GM19468 (cell line): ENCODE measurements at regions not wholly inside any gene's neighbourhood (a gene's known extent, or its start where the extent isn't known, plus 50 kb on each side); places are given as distances from the start of the nearest gene placed in this dataset.
"Not testable (repeated sequence)": the region's sequence is repeated elsewhere in the genome, so short reads cannot be mapped to it uniquely, and the experiment has no call there.

Experiments used
- ATAC-seq: cut with Tn5 transposase; IDR thresholded peaks from one replicate; pipeline ENCODE4 v1.9.1; 2021; ENCODE audit warnings: mild to moderate bottlenecking, moderate library complexity, moderate number of reproducible peaks; ENCODE audit not compliant: unreplicated experiment; ENCODE audit errors: extremely low read depth

DNA sequence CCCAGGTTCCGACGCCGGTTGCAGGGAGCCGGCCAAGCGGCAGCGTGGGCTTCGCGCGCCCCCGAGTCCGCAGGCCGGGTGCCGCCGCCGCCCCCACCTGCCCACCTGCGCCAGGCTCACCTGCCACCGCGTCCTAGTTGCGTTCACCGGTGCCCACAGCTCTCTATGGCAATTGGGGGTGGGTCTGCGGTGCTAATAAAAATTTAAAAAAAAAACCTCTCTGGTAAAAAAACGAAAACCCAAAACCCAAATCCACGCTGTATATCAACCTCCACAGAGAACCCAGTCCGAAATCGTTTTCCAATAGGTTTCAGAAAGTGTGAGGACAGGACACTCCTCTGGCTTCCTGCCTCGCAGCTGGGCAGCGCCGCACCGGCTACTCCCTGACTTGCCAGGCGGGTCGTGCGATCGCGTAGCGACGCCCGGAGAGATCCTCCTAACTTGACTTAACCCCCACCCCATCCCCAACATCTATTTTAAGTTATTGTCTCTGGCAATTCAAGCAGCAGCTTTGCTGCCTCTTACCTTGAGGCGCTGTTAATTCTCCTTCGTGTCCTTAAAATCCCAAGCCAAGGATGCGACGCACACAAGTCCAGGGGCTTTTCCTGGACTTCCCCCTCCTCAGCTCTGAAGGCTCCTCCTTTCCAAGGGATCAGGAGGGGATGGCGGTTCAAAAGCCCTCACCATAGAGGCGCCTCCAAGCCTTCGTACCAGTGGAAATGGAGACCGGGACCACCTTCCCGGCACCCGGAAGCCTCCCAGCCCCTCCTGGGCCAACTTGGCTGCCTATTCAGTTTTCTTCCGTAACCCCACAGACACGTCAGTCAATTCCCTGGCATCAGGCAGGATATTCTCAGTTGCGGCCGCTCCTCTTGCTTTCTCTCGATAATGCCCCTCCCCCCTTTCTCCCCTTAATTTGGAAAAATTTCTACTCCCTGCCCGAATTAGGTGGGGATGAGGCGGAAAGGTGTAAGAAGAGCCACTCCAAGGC lies 1639.4 kb upstream of the C9orf72 start:
- no peak for ATAC-seq

DNA sequence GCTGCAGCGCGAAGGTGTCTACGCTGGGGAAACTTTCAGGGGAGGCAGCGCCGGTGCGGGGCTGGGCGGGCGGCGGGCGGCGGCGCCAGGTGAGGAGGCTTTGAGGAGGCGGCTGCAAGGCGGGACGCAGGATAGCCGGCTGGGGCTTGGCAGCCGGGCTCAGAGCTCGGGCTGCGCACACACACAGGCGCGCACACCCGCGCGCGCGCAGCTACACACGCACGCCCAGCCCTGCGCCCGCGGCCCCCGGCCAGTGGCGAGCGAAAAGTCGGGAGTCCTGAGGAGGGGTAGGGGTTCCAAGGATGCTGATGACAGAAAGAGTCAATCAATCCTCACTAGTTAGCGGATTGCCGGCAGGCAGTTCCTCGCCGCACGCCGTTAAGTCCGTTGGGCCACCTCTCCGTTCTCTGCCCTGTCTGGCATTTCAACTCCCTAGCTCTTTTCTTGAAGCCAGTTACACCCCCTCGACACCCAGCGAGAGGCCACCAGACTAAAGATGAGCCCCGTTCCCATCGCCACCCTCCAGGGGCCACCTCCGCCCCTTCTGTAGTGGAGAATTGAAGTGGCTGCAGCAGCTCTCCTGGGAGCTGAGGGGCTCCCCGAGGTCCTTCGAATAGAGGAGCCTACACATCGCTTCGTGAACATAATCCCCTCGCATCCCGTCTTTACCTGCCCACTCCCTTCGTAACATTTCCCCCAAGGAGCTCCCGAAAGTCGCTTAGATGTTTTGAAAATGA lies 1640.3 kb upstream of the C9orf72 start, which contains the start of gene LINGO2:
LINGO2 (minus strand) TSS at position 185 of the 737 bp plus-strand sequence.
- ATAC-seq = no peak

DNA sequence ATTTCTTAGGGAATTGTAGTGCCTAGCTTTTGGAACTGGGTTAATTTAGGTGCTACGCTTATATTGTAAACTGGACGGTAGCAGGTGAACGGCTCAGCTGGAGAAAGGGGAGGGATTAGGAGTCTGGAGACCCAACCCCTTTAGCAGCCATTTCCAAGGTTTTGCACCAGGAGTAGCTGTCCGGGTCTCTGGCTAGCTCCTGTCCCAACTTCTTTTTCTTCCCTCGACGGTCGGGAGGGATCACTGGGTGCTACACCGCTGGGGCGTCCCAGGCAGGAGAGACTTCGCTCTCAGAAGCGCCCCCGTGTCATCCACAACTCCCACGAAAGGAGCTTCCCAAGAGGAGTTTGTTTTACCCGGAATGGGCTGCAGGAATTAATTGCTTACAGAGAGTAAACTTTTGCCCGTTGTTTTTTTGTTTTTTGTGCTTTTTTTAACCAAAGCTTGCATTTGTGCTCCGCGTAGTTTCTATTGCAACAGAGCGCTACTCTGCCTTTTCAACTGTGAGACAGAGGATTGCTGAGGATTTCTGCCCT lies 1640.9 kb upstream of the C9orf72 start:
- no peak for ATAC-seq

DNA sequence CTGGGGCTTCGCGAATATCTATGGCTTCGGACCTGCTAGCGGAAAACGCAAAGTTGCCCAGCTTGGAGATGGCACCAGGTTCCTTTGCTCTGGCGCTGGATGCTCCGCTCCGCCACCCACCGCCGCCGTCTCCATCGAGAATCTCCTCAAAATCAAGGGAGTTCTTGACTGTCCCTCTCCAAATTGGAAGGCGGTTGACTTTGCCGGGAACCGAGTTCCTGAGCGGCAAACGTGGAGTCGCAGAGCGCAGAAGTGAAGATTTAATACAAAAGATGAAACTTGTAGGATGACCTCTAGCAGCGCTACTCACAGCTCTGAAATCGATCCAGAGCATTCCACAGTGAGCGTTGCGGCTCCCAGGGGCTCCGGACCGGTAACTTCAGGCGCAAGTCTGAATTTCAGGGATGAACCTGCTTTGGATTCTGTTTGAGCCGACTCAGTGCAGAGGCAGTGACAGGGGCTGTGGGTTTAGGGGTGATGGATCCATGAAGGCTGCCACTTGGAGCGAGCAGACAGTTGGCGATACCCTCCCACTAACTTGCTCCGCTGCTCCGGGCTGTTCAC lies 1641.5 kb upstream of the C9orf72 start:
- ATAC-seq = no peak

DNA sequence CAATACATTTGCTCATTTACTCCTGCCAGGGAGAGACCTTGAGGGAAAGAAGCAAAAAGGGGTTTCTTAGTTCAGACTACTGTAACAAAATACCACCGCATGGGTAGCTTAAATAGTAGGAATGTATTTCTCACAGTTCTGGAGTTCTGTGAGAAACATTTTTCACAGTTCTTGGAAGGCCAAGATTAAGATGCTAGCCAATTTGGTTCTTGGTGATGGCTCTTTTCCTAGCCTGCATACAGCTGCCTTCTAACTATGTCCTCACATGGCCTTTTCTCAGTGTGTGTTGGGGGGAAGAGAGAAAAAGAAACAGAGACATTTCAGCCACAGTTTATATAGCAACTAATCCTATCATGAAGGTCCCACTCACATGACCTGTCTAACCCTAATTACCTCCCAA lies 1644.7 kb upstream of the C9orf72 start:
- ATAC-seq = no peak

DNA sequence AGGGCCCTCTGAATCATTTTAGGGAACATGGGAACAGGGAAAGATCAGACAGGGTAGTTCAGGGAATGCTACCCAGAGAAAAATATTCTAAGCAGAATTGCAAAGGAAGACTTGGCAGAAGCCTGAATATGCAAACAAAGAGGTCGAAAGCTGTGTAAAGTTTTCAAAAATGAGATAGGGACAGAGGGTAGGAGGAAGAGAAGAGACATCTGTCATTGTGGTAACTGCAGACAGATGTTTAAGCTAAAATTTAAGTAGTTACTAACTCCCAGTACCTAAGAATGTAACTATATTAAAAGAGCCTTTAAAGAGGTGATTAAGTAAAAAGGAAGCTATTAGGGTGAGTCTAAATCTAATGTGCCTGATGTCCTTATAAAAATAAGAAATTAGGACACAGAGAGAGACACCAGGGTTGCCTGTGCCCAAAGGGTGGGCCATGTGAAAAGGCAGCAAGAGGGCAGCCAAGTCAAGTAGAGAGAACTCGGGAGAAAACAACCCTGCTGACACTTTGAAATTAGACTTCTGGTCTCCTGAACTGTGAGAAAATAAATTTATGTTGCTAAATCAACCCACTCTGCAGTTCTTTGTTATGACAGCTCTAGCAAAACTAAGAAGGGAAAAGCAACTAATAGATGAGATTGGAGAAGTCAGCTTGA lies 1647.4 kb upstream of the C9orf72 start:
- no peak for ATAC-seq

DNA sequence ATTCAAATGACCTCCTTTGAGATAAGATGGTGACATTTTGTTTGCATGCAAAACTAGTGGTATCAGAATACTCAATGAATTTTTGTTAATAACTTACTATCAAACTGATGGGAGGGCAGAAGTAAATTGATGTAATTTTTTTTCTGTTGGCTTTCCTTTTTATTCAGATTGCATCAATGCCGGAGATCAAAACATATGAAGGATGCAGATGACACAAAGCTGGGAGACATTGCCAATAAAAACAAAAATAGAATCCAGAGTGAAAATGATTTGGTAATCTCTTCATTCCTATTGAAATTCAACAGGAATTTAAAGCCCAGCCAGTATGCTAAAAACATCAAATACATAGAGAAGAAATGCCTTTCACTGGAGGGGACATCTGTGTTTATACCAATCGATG lies 1655.3 kb upstream of the C9orf72 start:
- no peak for ATAC-seq

DNA sequence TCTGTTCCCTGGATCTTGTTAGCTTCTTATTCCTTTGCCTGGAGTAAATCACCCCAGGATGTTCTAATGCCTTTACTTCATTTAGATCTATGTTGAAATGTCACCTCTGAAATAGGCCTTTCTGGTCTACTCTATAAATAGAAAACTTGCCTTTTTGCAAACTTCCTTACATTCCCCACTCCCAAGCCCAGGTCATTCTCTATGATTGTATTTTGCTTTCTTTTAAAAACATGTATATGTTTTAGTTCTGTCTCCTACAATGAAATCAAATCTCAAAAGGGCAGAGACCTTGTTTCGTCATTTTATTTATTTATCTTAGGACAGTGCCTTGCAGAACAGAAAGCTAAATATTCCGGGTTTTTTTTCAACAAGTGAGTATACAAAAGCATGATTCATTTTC lies 1657.7 kb upstream of the C9orf72 start:
- ATAC-seq = no peak

DNA sequence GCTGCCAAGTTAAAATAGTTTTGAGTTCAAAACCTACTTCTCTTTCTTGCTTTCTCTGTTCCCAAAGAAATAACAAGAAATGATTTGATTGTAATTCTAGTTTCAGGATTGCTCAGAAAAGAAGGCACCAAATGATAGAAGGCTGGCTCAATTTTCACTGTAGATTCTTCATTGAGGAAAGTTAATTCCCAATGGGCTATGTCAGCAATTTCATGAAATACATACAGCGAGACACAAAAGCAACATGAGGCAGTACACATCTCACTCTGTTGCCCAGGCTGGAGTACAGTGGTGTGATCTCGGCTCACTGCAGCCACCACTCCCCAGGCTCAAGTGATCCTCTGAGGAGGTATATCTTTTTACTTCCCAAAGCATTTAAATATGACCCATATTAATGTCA lies 1659.9 kb upstream of the C9orf72 start:
- no peak for ATAC-seq

DNA sequence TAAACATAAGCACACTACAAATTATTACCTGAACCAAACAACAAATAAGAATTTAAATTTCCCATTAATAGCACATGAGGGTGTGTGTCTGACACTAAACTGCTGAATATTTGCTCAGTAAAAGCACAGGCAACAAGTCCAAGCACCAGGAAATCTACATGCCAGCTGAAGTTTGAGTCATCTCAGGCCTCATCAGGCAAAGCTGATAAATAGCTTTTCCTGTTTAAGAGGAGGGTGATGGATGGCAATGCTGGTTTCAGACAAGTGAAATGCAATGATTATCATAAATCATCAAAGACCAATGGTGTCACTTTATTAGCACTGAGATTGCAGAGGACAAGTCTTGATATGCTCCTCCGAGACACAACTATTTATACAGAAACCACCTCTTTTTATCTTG lies 1668.0 kb upstream of the C9orf72 start:
- ATAC-seq = no peak

DNA sequence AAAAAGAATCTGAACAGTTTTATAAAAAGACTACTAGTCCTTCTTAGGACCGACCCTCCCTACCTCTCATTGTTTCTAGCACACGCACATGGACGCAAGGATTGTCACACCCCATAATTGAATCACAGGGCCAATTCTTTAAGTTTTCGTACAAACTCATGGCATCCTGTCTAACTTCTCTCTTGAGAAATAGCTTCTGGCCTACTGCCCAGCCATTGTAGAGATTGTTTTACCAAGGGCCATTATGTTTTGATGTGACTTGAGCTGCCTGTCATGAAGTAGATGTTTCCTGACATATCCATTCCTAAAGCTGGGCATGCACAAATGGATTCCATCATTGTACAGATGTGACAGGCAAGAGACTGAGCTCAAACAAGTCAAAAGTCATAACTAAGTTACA lies 1672.1 kb upstream of the C9orf72 start:
- no peak for ATAC-seq

DNA sequence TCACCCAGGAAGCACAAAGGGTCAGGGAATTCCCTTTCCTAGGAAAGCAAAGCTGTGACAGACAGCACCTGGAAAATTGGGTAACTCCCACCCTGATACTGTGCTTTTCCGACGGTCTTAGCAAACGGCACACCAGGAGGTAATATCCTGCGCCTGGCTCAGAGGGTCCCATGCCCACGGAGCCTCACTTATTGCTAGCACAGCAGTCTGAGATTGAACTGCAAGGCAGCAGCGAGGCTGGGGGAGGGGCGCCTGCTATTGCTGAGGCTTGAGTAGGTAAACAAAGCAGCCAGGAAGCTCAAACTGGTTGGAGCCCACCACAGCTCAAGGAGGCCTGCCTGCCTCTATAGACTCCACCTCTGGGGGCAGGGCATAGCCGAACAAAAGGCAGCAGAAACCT lies 1697.1 kb upstream of the C9orf72 start:
- ATAC-seq = not testable (repeated sequence)

DNA sequence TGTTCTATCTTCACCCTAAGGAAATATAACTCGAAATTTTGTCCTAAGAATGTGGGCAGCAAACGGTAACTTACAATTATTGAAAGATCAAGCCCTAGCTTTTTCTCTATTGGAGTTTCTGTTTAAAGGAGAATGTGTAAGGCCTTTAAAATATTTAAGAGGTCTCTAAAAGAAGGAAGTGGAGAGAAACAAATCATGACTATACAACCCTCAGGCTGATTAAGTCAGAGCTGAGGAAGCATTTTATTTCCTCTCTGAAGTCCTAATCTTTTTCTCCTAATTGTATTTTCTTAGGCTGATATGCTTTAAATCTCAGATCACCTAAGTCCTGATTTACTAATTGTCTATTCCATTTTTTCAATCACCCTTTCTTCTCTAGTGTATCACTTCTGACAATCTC lies 1708.8 kb upstream of the C9orf72 start:
- no peak for ATAC-seq

DNA sequence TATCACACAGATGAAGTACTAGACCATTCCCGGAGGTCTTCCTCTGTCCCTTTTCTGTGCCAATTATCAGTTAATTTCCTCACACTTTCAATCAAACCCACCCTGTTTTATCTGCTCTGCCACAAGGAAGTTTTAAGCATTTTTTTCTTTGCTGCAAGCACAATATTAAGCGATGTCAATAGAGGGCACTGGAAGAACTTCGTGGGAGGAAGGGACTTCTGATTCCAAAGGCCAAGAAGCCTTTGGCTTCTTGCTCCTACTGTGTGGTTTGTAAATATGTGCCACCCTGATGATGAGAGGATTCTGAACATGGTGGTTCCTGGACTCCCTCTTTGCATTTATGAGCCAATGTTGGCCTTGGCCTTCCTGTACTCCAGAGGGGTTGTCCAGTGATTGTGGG lies 1712.5 kb upstream of the C9orf72 start:
- no peak for ATAC-seq

DNA sequence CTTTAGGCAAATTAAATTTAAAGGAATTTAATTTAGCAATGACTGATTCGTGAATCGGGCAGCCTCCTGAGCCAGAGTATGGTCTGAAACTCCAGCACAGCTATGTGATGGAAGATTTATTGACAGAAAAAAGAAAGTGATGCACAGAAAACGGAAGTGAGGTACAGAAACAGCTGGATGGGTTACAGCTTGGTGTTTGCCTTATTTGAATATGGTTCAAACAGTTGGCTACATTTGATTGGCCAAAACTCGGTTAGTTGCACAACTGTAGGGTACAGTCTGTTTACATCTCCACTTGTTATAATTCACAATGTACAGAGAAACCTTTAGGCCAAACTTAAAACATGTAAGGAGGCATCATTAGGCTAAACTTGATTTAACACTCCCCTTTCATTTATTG lies 1716.1 kb upstream of the C9orf72 start:
- ATAC-seq = no peak

DNA sequence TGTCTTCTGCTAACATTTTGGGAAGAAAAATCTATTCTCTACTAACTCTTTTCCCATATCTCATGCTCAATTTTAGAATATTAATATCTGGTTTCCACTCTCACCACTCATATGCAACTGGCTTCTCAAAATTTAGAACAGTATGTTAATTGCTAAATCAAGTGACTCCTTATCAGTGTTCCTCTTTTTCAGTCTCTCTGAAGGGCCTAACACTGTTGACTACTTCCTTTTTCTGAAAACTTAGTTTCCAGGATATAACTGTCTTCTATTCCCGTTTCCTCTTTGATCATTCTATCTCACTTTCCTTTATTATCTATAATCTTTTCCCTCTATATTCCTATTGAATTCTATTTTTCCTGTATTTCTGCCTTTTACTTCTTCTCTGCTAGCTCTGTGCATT lies 1717.2 kb upstream of the C9orf72 start:
- no peak for ATAC-seq

DNA sequence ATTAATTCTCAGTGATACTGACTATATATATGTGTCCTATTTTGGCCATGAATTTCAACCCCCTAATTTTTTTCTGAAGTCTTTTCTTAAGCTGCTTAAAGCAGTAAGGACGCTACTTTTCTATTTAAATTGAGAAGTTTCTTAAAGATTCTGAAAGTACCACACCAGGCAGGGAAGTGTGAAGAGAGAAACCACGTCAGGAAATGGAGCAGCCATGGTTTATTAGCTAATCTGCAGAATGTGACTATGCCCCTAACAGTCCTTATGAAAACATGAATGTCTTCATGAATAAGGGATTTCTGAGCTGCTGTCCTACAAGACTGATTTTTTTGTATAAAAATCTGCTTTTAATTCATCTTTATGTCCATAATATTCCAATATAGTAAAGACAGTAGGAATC lies 1724.3 kb upstream of the C9orf72 start:
- no peak for ATAC-seq

DNA sequence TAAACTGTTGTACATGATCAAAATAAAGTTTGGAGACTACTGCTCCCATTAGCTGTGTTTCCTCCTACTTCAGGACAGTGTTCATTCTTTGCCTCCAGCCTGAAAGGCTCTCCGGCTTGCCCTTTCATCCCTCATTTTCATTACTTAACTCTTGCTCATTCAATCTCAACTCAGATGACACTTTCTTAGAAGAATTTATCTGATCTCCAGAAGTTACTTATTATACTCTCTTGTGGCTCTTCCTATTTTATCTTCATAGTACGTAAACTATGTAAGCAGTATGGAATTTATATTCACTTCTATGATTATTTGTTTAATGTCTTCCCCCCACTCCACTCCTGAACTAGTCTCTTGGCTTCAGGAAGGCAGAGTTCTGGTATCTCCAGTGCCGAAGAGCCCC lies 1737.9 kb upstream of the C9orf72 start:
- no peak for ATAC-seq

DNA sequence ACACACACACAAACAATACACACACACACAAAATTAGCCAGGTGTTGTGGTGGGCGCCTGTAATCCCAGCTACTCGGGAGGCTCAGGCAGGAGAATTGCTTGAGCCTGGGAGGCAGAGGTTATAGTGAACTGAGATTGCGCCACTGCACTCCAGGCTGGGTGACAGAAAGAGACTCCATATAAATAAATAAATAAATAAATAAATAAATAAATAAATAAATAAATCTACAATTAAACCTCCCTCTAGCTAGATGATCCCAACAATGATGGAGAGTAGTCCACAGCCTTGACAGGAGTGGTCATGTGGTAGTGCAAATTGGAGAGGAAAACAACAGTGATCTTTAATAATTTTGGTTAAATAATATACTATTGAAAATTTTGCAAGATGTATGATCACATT lies 1739.0 kb upstream of the C9orf72 start:
- ATAC-seq = no peak
